Left ventricle myocardium inferior (tissue), 1 donor: ENCODE measurements at regions not wholly inside any gene's neighbourhood (a gene's known extent, or its start where the extent isn't known, plus 50 kb on each side); places are given as distances from the start of the nearest gene placed in this dataset.

Experiments
- DNase-seq: peaks from one replicate; pipeline ENCODE4 v3.0.0-alpha.2; 2020
- H3K27ac ChIP-seq: fragments of 200-600 bp; replicated peaks from 2 replicates; pipeline ENCODE4 v1.8.0; 2021
- H3K27me3 ChIP-seq: fragments of 200-600 bp; 2 replicates; pipeline ENCODE4 v1.8.0; 2021; ENCODE audit warnings: low read depth
- H3K36me3 ChIP-seq: fragments of 200-600 bp; 2 replicates; pipeline ENCODE4 v1.8.0; 2021
- H3K4me1 ChIP-seq: fragments of 200-600 bp; 2 replicates; pipeline ENCODE4 v1.8.0; 2021
- H3K4me3 ChIP-seq: fragments of 200-600 bp; 2 replicates; pipeline ENCODE4 v1.8.0; 2021; ENCODE audit warnings: mild to moderate bottlenecking, moderate library complexity
- H3K9me3 ChIP-seq: fragments of 200-600 bp; replicated peaks from 2 replicates; pipeline ENCODE4 v1.8.0; 2021
- CTCF ChIP-seq: fragments of 200-600 bp; IDR thresholded peaks from 2 replicates; pipeline ENCODE4 v1.8.0; 2021; ENCODE audit warnings: antibody characterized with exemption, mild to moderate bottlenecking, borderline replicate concordance
- intact Hi-C: fragments of 100-400 bp; cut with micrococcal nuclease; formaldehyde crosslinking; loops from one replicate; pipeline ENCODE4 v1.11.0; 2022
- donor health status: DM: no; HTN: yes; CAD: no; lungs with severe emphysema.

- H3K4me1 ChIP-seq, result no peaks in the 10 kb centered on the region
- no peak for TF ChIP-seq CTCF
- no peaks in the 10 kb centered on the region for H3K9me3 ChIP-seq
- DNase-seq, result no peak
- H3K27me3 ChIP-seq, result no peaks in the 10 kb centered on the region
- intact Hi-C loops, result no loop called here
- H3K27ac ChIP-seq, result no peak overlapping the region
- H3K36me3 ChIP-seq, result no peaks in the 10 kb centered on the region
- H3K4me3 ChIP-seq, result no peak overlapping the region
These were observed 204.4 kb downstream of the ALX1 start for GRCh38 chr12:85484387-85484786.

- no peaks in the 10 kb centered on the region for H3K36me3 ChIP-seq
- H3K4me1 ChIP-seq, result no peaks in the 10 kb centered on the region
- H3K4me3 ChIP-seq, result no peak overlapping the region
- TF ChIP-seq CTCF, result no peak
- no peak overlapping the region for H3K27ac ChIP-seq
- peaks cover 10% of the 10 kb centered on the region for H3K9me3 ChIP-seq
- DNase-seq, result no peak
- H3K27me3 ChIP-seq, result no peaks in the 10 kb centered on the region
- intact Hi-C loops, result no loop called here
These were observed 209.2 kb downstream of the ALX1 start for GRCh38 chr12:85489194-85489593.

GRCh38 chr12:85504164-85504563 is 224.1 kb downstream of the ALX1 start:
- no peak for DNase-seq
- H3K36me3 ChIP-seq, result no peaks in the 10 kb centered on the region
- no peak overlapping the region for H3K4me3 ChIP-seq
- H3K9me3 ChIP-seq, result peaks cover 3% of the 10 kb centered on the region
- TF ChIP-seq CTCF, result no peak
- no peaks in the 10 kb centered on the region for H3K27me3 ChIP-seq
- H3K4me1 ChIP-seq, result no peaks in the 10 kb centered on the region
- intact Hi-C loops, result no loop called here
- H3K27ac ChIP-seq, result no peak overlapping the region

- Histone ChIP-seq H3K4me3 (no peak overlapping the region), H3K27ac (no peak overlapping the region), H3K4me1 (no peaks in the 10 kb centered on the region), H3K36me3 (no peaks in the 10 kb centered on the region), H3K9me3 (peaks cover 3% of the 10 kb centered on the region), H3K27me3 (no peaks in the 10 kb centered on the region)
- DNase-seq, result no peak
- no peak for TF ChIP-seq CTCF
- intact Hi-C loops, result no loop called here
These were observed 224.6 kb downstream of the ALX1 start for GRCh38 chr12:85504624-85505023.

- peaks cover 3% of the 10 kb centered on the region for H3K9me3 ChIP-seq
- no peak overlapping the region for H3K4me3 ChIP-seq
- no peaks in the 10 kb centered on the region for H3K36me3 ChIP-seq
- no peaks in the 10 kb centered on the region for H3K27me3 ChIP-seq
- no peaks in the 10 kb centered on the region for H3K4me1 ChIP-seq
- DNase-seq, result no peak
- intact Hi-C loops, result no loop called here
- TF ChIP-seq CTCF, result no peak
- no peak overlapping the region for H3K27ac ChIP-seq
These were observed 227.4 kb downstream of the ALX1 start for GRCh38 chr12:85507456-85507855.
